Endothelial cell (in vitro differentiated cells): ENCODE measurements at regions not wholly inside any gene's neighbourhood (a gene's known extent, or its start where the extent isn't known, plus 50 kb on each side); places are given as distances from the start of the nearest gene placed in this dataset.

ENCODE experiments used
- DNase-seq: peaks from one replicate; pipeline ENCODE4 v3.0.0; 2021; ENCODE audit warnings: low spot score
- H3K27ac Mint-ChIP-seq: one replicate; pipeline ENCODE4 v1.8.0; 2021; ENCODE audit warnings: mixed read lengths, inconsistent platforms; ENCODE audit not compliant: unreplicated experiment
- H3K27me3 Mint-ChIP-seq: one replicate; pipeline ENCODE4 v1.8.0; 2021; ENCODE audit warnings: mild to moderate bottlenecking, moderate library complexity, mixed read lengths, inconsistent platforms; ENCODE audit not compliant: unreplicated experiment
- H3K36me3 Mint-ChIP-seq: one replicate; pipeline ENCODE4 v1.8.0; 2021; ENCODE audit warnings: mild to moderate bottlenecking, low read depth, mixed read lengths, inconsistent platforms; ENCODE audit not compliant: unreplicated experiment
- H3K4me1 Mint-ChIP-seq: one replicate; pipeline ENCODE4 v1.8.0; 2021; ENCODE audit warnings: mild to moderate bottlenecking, mixed read lengths, inconsistent platforms; ENCODE audit not compliant: unreplicated experiment
- H3K4me3 Mint-ChIP-seq: one replicate; pipeline ENCODE4 v1.8.0; 2021; ENCODE audit warnings: mild to moderate bottlenecking, mixed read lengths, inconsistent platforms; ENCODE audit not compliant: unreplicated experiment
- H3K9me3 Mint-ChIP-seq: one replicate; pipeline ENCODE4 v1.8.0; 2021; ENCODE audit warnings: mixed read lengths, inconsistent platforms; ENCODE audit not compliant: unreplicated experiment
- TF ChIP-seq, protein P1 (sequence below): fragments of 200-600 bp; sonication (generic); IDR thresholded peaks from one replicate; pipeline ENCODE4 v1.5.0; 2021; ENCODE audit warnings: antibody characterized with exemption; ENCODE audit not compliant: unreplicated experiment

DNA sequence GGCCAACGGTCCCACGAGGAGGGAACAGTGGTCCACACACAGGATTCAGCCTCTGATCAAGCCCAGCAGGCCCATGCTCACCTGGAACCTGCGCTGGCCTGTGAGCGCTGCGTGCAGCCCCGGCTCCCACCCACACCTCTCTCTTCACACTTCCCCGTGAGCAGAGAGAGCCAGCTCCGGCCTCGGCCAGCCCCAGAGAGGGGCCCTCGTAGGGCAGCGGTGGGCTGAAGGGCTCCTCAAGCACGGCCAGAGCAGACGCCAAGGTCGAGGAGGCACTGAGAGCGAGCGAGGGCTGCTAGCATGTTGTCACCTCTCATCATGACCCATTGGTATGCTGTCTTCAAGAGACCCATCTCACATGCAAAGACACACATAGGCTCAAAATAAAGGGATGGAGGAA, 83.0 kb upstream of the FMR1 start:
- no peak overlapping the region for H3K4me3 Mint-ChIP-seq
- no peaks in the 10 kb centered on the region for H3K9me3 Mint-ChIP-seq
- H3K27me3 Mint-ChIP-seq, result peaks cover 3% of the 10 kb centered on the region
- no peak overlapping the region for H3K27ac Mint-ChIP-seq
- TF ChIP-seq, protein P1, sequence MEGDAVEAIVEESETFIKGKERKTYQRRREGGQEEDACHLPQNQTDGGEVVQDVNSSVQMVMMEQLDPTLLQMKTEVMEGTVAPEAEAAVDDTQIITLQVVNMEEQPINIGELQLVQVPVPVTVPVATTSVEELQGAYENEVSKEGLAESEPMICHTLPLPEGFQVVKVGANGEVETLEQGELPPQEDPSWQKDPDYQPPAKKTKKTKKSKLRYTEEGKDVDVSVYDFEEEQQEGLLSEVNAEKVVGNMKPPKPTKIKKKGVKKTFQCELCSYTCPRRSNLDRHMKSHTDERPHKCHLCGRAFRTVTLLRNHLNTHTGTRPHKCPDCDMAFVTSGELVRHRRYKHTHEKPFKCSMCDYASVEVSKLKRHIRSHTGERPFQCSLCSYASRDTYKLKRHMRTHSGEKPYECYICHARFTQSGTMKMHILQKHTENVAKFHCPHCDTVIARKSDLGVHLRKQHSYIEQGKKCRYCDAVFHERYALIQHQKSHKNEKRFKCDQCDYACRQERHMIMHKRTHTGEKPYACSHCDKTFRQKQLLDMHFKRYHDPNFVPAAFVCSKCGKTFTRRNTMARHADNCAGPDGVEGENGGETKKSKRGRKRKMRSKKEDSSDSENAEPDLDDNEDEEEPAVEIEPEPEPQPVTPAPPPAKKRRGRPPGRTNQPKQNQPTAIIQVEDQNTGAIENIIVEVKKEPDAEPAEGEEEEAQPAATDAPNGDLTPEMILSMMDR, result no peak
- H3K4me1 Mint-ChIP-seq, result no peaks in the 10 kb centered on the region
- H3K36me3 Mint-ChIP-seq, result no peaks in the 10 kb centered on the region
- no peak for DNase-seq

DNA sequence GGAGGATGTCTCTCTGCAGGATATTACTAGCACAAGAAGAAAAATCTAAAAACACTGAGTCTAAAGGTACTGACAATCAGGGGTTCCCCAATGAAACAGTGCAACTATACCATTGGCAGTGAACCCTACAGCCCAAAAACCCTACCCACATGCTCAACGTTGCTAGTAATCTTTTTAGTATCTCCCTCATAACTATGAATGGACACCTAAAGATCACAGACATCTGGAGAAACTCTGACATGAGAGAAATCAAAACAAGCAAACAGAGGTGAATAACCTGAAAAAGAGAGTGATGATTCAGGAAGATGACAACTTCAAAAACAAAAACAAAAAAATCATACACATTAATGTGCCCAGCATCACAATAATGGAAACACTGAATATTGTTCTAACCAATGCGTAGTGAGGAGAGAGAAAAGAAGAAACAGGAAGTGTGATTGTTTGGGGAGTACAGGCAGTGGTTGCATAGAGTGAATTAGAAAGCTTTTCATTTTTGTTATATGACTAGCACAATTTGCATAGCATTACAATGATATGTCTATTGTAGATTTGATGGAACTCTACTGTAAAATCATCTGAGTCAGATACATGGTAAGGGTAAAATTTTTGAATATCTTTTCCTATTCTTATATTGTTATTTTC, 78.9 kb upstream of the FMR1 start:
- Mint-ChIP-seq H3K27me3 (peaks cover 1% of the 10 kb centered on the region), H3K4me3 (no peak overlapping the region), H3K27ac (no peak overlapping the region), H3K4me1 (no peaks in the 10 kb centered on the region), H3K36me3 (no peaks in the 10 kb centered on the region), H3K9me3 (no peaks in the 10 kb centered on the region)
- TF ChIP-seq, protein P1, result no peak
- DNase-seq, result no peak

DNA sequence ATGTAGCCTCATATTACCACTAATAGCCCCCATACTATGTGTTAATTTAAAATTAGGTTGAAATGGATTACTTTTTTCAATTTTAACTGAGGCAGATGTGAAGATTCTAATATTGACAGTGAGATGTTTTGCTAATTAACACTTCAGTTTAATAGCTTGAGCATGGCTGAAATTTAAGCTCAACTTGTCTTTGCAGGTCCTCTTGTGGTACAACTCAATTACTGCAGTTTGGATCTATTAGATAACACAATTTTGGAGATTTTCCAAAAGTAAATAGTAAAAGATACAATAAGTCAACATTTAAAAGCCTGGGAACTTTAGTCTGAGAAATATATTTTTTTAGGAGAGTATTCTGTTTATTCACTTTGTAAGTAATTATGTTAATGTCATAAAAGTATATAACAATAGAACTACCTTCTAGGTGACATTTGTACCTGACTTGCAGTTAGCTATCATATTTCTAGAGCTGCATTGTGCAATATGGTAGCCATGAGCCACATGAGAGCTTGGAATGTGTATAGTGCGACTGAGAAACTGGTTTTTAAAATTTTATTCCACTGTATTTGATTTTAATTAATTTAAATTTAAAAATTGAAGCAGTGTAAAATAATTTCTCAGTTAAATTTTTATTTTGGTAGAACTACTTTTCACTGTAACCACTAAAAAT, 73.1 kb upstream of the FMR1 start:
- DNase-seq, result no peak
- H3K27ac Mint-ChIP-seq, result no peak overlapping the region
- no peaks in the 10 kb centered on the region for H3K4me1 Mint-ChIP-seq
- no peaks in the 10 kb centered on the region for H3K36me3 Mint-ChIP-seq
- TF ChIP-seq, protein P1, result peak; percentile 45
- no peaks in the 10 kb centered on the region for H3K27me3 Mint-ChIP-seq
- no peaks in the 10 kb centered on the region for H3K9me3 Mint-ChIP-seq
- no peak overlapping the region for H3K4me3 Mint-ChIP-seq

DNA sequence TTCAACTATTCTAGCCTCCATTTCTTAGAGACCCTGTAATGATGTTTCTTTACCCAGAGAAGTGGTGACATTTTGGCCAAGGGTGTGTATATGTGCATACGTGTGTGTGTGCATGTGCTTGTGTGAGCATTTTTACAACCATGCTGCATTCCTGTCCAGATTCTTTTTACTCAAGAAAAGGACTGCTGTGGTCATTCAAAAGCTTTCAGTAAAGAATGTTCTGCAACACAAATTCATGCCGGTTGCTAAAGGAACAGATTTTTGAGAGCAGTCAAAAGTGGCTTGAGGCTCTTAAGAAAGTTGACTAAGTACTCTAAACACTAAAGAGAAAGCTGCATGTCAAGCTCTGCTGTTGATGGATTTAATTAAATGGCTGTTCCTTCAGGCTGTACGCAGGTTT, 65.0 kb upstream of the FMR1 start:
- H3K36me3 Mint-ChIP-seq, result no peaks in the 10 kb centered on the region
- TF ChIP-seq, protein P1, result no peak
- no peak overlapping the region for H3K27ac Mint-ChIP-seq
- no peak overlapping the region for H3K4me3 Mint-ChIP-seq
- no peaks in the 10 kb centered on the region for H3K4me1 Mint-ChIP-seq
- no peaks in the 10 kb centered on the region for H3K9me3 Mint-ChIP-seq
- no peak for DNase-seq
- no peaks in the 10 kb centered on the region for H3K27me3 Mint-ChIP-seq

DNA sequence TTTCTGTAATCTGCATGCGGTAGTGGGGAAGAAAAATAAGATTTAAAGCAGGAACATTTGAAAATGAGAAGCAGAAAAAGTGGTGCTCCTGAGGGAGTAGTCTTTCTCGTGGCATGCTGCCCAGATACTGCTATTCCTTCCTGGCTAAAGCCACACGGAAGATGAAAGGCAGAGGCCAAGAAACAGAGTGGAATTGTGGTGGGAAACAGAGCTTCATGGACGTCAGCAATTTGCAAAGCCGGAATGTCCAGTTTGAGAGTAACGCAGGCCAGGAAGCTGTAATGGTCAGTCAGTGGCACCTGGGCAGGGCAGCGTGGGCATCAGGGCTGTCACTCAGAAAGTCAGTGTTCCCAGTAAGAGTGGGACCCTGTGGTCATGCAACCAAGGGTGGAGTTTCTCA, 63.7 kb upstream of the FMR1 start:
- TF ChIP-seq, protein P1, result no peak
- DNase-seq, result no peak
- H3K27ac Mint-ChIP-seq, result no peak overlapping the region
- no peaks in the 10 kb centered on the region for H3K27me3 Mint-ChIP-seq
- H3K4me3 Mint-ChIP-seq, result no peak overlapping the region
- no peaks in the 10 kb centered on the region for H3K4me1 Mint-ChIP-seq
- no peaks in the 10 kb centered on the region for H3K36me3 Mint-ChIP-seq
- H3K9me3 Mint-ChIP-seq, result no peaks in the 10 kb centered on the region
